ENCODE measurements at regions not wholly inside any gene's neighbourhood (a gene's known extent, or its start where the extent isn't known, plus 50 kb on each side); places are given as distances from the start of the nearest gene placed in this dataset.

DNA sequence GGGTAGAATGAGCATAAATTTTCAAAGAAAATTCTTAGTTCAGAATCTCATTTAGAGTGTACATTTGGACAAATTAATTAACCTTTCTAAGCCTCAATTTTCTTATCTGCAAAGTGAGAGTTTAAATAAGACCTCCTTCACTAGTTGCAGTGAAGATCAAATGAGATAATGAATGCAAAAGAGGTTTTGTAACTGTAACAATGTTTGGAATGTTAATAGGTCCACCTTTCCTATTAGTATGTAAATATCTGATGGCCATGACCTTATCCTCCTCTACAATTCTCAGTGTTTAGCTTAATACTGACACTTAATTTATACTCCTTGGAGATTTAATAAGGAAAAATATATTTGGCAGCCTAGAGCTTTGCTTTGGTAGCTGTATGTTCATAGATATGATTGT lies 138.8 kb downstream of the GABRG1 start:
- Mint-ChIP-seq H3K27ac (no peak overlapping the region), H3K4me3 (no peak overlapping the region), H3K27me3 (no peaks in the 10 kb centered on the region), H3K36me3 (ENCODE audit: low read depth) (peaks cover 2% of the 10 kb centered on the region), H3K4me1 (no peaks in the 10 kb centered on the region)
- no peak for ATAC-seq
- H3K9me3 ChIP-seq (ENCODE audit: control insufficient read depth, low read length, poor library complexity, severe bottlenecking): no peaks in the 10 kb centered on the region
- no peak for DNase-seq

DNA sequence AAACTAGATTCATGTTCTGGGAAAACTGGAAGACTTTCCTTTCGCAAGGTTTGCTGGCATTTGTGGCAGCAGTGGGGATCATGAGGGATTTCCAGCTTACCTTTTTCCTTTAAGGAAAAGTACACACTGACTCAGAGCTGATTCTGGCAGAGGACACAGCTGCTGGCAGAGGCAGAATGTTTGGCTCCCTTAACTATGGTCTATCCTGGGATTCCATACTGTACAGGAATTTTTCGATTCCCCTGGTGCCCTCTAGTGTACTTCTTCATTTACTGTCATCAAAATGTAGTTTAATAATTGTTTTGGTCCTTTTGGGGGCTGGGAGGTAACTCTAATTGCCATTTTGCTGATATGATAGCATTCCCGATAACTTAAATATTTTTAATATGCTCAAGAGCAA lies 152.7 kb downstream of the GABRG1 start:
- Mint-ChIP-seq H3K4me1 (no peaks in the 10 kb centered on the region), H3K36me3 (ENCODE audit: low read depth) (no peaks in the 10 kb centered on the region), H3K27ac (no peak overlapping the region), H3K27me3 (no peaks in the 10 kb centered on the region), H3K4me3 (no peak overlapping the region)
- no peaks in the 10 kb centered on the region for H3K9me3 ChIP-seq (ENCODE audit: control insufficient read depth, low read length, poor library complexity, severe bottlenecking)
- DNase-seq (no peak), ATAC-seq (no peak)

DNA sequence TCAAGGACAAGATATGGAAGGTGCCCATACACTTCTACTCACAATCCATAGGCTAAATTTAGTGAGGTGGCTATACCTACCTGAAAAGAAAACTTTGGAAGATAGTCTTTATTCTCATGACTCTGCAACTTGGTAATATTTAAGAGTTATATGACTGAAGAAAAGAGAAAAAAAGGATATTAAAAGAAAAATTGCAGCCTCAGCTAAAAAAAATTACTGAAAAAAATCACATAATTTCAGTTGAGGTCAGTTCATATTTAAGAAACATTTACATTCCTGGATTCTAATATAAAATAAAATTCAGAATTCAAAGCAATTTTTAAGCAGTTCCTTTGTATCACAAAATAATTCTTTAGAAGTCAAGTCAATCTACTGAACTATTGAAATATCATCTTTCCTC lies 166.5 kb downstream of the GABRG1 start:
- no peaks in the 10 kb centered on the region for H3K36me3 Mint-ChIP-seq (ENCODE audit: low read depth)
- H3K4me3 Mint-ChIP-seq: no peak overlapping the region
- ATAC-seq: no peak

DNA sequence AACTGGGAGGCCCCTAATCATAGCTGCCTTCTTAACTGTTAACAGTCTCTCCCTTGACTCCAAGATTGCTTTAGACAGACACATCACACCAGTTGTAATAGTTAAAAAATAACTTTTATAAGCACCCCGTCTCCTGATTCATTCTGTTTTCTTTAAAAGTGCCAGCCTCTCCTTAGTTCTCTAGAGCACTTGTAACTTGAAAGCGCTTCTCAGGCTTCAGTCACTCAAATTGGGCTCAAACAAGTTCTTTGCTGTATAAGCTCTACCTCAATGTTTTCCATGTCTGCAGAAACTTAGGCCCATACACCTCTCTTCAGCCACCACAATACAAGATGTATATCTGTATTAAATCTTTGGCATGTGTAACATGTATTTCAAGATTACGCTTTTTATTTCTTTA lies 169.6 kb downstream of the GABRG1 start:
- Mint-ChIP-seq H3K36me3 (ENCODE audit: low read depth) (no peaks in the 10 kb centered on the region), H3K4me3 (no peak overlapping the region)
- no peak for ATAC-seq

More for the DNA sequence above, 166.5 kb downstream of the GABRG1 start:
- DNase-seq: no peak
- H3K9me3 ChIP-seq (ENCODE audit: control insufficient read depth, low read length, poor library complexity, severe bottlenecking): no peaks in the 10 kb centered on the region
- Mint-ChIP-seq H3K4me1 (no peaks in the 10 kb centered on the region), H3K27ac (no peak overlapping the region), H3K27me3 (no peaks in the 10 kb centered on the region)

DNA sequence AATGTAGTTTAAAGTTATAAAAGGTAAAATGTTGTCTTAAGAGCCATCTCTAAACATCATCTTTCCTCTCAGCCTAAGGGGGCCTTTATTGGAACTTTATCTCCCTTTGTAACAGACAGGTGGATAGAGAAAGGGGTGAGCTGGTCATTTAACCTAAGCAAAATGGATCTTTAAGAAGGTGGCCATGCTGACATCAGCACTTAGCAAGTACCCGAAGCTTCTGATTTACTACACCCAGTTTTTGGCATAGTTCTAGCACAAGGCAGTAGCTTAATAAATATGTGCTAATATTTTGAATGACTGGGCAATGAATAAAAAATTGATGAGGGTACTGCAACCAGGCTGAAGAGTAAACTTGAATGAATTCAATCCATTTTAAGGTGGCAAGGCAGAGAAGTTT lies 172.7 kb downstream of the GABRG1 start:
- H3K27me3 Mint-ChIP-seq: no peaks in the 10 kb centered on the region
- H3K27ac Mint-ChIP-seq: no peak overlapping the region
- ATAC-seq (no peak), DNase-seq (no peak)
- no peak overlapping the region for H3K4me3 Mint-ChIP-seq
- H3K9me3 ChIP-seq (ENCODE audit: control insufficient read depth, low read length, poor library complexity, severe bottlenecking): no peaks in the 10 kb centered on the region
- no peaks in the 10 kb centered on the region for H3K36me3 Mint-ChIP-seq (ENCODE audit: low read depth)
- no peaks in the 10 kb centered on the region for H3K4me1 Mint-ChIP-seq

More for the DNA sequence above, 169.6 kb downstream of the GABRG1 start:
- DNase-seq: no peak
- Mint-ChIP-seq H3K4me1 (no peaks in the 10 kb centered on the region), H3K27me3 (no peaks in the 10 kb centered on the region), H3K27ac (no peak overlapping the region)
- no peaks in the 10 kb centered on the region for H3K9me3 ChIP-seq (ENCODE audit: control insufficient read depth, low read length, poor library complexity, severe bottlenecking)

DNA sequence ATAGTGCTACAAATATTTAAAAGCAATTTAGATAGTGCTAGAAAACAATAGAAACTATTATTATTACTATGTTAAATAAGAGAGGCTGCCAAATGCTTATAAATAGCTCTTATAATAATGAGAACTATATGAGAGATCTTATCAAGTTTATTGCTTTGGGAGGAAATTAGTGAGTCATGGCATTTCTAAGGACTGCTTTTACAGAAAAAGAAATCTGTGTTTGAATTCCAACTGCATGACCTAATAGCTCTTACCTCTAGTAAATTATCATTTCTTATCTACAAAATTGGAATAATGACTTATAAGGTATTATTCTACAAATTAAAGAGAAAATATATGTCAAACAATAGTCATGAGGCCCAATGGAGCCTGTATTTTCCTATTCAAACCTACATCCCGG lies 177.2 kb downstream of the GABRG1 start:
- no peaks in the 10 kb centered on the region for H3K36me3 Mint-ChIP-seq (ENCODE audit: low read depth)
- DNase-seq (no peak), ATAC-seq (no peak)
- H3K4me1 Mint-ChIP-seq: no peaks in the 10 kb centered on the region
- H3K9me3 ChIP-seq (ENCODE audit: control insufficient read depth, low read length, poor library complexity, severe bottlenecking): no peaks in the 10 kb centered on the region
- no peaks in the 10 kb centered on the region for H3K27me3 Mint-ChIP-seq
- H3K4me3 Mint-ChIP-seq: no peak overlapping the region
- H3K27ac Mint-ChIP-seq: no peak overlapping the region

DNA sequence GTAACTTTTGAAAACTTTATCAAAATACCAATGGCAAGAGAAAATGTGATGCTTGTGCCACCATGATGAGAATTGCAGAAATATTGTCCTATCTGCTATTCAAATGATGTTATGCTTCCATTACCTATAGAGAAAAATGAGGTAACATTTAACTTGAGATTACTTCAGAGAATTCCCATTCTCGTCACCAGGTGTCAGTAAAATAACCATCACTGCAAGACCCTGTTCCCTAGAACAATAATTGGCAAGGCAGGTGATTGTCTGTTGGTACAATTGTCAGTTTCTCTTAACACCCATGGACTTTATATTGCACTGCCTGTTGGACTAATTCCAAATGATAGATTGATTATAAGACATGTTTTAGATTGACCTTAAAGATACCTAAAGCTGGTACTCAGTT lies 179.9 kb downstream of the GABRG1 start:
- Mint-ChIP-seq H3K4me1 (no peaks in the 10 kb centered on the region), H3K4me3 (no peak overlapping the region), H3K27ac (no peak overlapping the region), H3K36me3 (ENCODE audit: low read depth) (no peaks in the 10 kb centered on the region), H3K27me3 (no peaks in the 10 kb centered on the region)
- DNase-seq (no peak), ATAC-seq (no peak)
- no peaks in the 10 kb centered on the region for H3K9me3 ChIP-seq (ENCODE audit: control insufficient read depth, low read length, poor library complexity, severe bottlenecking)

DNA sequence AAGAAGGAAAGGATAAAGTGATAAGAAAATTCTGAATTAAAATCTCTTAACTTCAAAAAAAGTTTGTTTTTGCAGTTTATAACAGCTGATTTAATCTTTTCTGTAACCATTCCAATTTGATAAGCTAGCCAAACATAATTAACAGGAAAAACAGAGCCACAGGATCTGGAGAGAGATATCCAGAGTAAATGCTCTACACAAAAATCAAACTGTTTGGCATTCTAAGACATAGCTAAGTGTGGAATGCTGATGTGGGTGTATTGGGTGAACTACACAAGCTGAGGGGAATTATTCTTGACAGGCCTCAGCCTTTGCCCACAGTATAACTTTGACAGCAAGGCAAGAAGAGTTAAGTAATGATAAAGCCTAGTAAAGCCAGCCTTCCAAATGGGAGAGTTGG lies 184.8 kb downstream of the GABRG1 start:
- no peaks in the 10 kb centered on the region for H3K9me3 ChIP-seq (ENCODE audit: control insufficient read depth, low read length, poor library complexity, severe bottlenecking)
- H3K36me3 Mint-ChIP-seq (ENCODE audit: low read depth): no peaks in the 10 kb centered on the region
- no peaks in the 10 kb centered on the region for H3K27me3 Mint-ChIP-seq
- H3K4me3 Mint-ChIP-seq: no peak overlapping the region
- ATAC-seq (no peak), DNase-seq (no peak)
- no peak overlapping the region for H3K27ac Mint-ChIP-seq
- H3K4me1 Mint-ChIP-seq: no peaks in the 10 kb centered on the region

DNA sequence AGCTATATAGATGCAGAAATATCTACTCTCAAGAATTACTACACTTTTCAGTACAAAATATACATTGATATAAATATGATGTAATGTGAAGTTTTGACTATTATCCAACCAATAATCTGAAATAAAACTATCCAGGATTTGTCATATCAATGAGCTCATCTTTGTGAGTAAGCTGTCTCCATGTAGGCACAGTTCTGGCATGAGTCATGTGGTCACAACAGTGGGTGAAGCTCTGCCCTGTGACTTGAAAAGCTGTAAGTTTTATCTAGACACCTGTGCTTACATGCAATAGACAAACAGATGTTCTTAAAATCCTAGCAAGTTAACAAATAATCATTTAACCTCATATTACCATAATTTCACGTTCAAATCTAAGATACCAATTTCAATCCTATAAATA lies 192.7 kb downstream of the GABRG1 start:
- ATAC-seq (no peak), DNase-seq (no peak)
- no peaks in the 10 kb centered on the region for H3K36me3 Mint-ChIP-seq (ENCODE audit: low read depth)

DNA sequence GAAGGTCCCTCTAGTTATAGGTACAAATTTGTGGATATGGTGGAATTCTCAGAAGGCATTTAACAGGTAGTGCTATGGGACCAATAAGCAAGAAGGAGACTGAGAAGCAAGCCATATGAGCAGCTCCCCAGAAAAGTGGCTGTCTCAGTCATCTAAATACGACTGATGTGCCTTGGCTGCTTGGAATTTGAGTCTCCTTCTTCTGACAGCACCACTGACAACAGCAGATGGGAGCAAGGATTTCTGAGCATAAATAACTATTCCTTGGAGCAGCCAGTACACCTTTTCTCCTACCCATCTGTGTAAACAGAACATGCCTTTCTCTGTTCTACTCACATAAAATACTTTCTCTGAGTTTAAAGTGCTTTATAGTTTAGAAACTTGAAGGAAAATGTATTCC lies 196.2 kb downstream of the GABRG1 start:
- Mint-ChIP-seq H3K27me3 (no peaks in the 10 kb centered on the region), H3K36me3 (ENCODE audit: low read depth) (no peaks in the 10 kb centered on the region), H3K27ac (no peak overlapping the region), H3K4me3 (no peak overlapping the region), H3K4me1 (no peaks in the 10 kb centered on the region)
- H3K9me3 ChIP-seq (ENCODE audit: control insufficient read depth, low read length, poor library complexity, severe bottlenecking): peaks cover 2% of the 10 kb centered on the region
- no peak for DNase-seq
- no peak for ATAC-seq

More for the DNA sequence above, 192.7 kb downstream of the GABRG1 start:
- Mint-ChIP-seq H3K27ac (no peak overlapping the region), H3K4me3 (no peak overlapping the region), H3K4me1 (no peaks in the 10 kb centered on the region), H3K27me3 (no peaks in the 10 kb centered on the region)
- H3K9me3 ChIP-seq (ENCODE audit: control insufficient read depth, low read length, poor library complexity, severe bottlenecking): no peaks in the 10 kb centered on the region

DNA sequence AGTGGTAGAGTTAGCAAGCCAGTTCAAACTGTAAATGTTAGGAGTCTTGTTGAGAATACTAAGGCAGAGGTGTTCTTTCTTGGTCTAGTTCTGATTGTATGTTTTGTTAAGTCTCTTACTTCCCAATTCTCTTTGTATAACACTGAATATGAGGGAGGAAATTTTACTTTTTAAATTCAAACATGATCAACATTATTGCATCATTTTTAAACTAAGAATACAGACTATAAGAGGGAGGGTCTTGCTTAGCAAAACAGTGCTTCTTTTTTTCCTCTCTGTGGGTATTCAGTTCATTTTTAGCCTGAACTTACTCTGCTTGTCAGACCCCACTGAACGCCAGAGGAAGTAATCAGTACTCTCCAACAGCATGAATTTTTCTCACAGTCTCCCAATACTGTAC lies 198.0 kb downstream of the GABRG1 start:
- H3K36me3 Mint-ChIP-seq (ENCODE audit: low read depth): no peaks in the 10 kb centered on the region

DNA sequence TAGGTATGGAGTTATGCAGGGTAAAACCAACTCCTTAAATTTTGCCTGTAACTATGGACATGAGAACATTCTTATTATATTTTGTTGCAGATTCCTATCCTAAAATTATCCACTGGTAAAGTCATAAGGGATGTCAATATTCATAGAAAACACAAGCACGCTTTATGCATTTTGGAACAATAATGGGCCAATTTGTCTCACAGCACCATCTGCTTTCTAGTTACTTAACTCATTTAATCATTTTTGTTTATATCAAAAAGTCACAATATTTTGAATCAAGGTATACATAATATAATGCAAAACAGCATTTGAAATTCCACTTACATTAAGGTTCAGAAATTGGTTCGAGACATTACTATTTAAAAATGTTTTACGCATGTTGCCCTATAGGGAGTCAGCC lies 203.0 kb downstream of the GABRG1 start:
- Mint-ChIP-seq H3K36me3 (ENCODE audit: low read depth) (peaks cover 2% of the 10 kb centered on the region), H3K27me3 (no peaks in the 10 kb centered on the region), H3K4me1 (no peaks in the 10 kb centered on the region)

More for the DNA sequence above, 198.0 kb downstream of the GABRG1 start:
- Mint-ChIP-seq H3K4me1 (no peaks in the 10 kb centered on the region), H3K27ac (no peak overlapping the region), H3K4me3 (no peak overlapping the region), H3K27me3 (no peaks in the 10 kb centered on the region)
- no peak for DNase-seq
- ATAC-seq: no peak
- peaks cover 2% of the 10 kb centered on the region for H3K9me3 ChIP-seq (ENCODE audit: control insufficient read depth, low read length, poor library complexity, severe bottlenecking)

DNA sequence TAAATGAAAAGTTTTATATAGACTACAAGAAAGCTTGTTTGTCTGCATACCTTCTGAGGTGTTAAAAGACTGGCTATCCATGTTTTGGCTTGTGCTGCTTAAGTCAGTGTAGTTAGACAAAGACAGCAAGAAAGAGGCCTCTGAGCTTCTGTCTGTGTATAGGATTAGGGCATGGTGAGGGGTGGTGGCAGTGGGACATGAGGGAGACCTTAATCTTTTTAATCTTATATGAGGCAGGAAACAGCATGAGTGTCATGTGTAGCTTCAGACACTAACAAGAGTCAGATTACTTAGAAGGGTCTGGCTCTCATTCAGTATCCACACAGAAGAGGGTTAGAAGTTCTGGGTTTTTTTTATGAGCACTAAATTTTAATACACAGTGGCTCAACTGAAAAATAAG lies 213.3 kb downstream of the GABRG1 start:
- H3K27ac Mint-ChIP-seq: no peak overlapping the region
- DNase-seq: no peak
- H3K4me1 Mint-ChIP-seq: no peaks in the 10 kb centered on the region
- no peaks in the 10 kb centered on the region for H3K9me3 ChIP-seq (ENCODE audit: control insufficient read depth, low read length, poor library complexity, severe bottlenecking)
- no peaks in the 10 kb centered on the region for H3K36me3 Mint-ChIP-seq (ENCODE audit: low read depth)
- H3K27me3 Mint-ChIP-seq: no peaks in the 10 kb centered on the region
- no peak for ATAC-seq
- H3K4me3 Mint-ChIP-seq: no peak overlapping the region

More for the DNA sequence above, 203.0 kb downstream of the GABRG1 start:
- DNase-seq (no peak), ATAC-seq (no peak)
- no peak overlapping the region for H3K27ac Mint-ChIP-seq
- H3K9me3 ChIP-seq (ENCODE audit: control insufficient read depth, low read length, poor library complexity, severe bottlenecking): peaks cover 2% of the 10 kb centered on the region
- no peak overlapping the region for H3K4me3 Mint-ChIP-seq

DNA sequence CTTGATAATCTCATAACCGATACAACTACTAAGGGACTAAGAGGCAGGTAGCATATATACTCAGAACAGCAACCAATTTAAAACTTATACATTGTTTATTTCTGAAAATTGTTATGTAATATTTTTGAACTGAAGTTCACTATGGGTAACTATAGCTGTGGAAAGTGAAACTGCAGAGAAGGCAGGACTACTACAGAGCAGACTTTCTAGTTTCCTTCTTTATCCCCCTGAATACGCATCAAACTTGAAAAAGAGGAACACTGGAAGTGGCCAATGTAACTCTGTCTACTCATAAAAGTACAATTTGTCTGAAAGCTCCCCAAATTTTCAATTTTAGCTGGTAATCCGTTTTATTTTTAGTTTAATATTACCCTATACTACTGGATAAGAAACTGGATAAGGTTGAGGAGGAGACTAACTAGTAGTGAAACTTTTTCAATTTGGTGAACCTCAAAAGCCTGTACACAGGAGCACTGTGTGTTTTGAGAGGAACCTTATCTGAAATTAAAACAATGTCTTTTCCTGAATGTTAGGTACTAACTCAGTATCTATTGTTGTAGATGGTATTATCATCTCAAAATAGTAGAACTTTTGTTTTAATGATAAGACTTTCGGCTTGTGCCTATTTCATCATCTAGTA lies 225.8 kb downstream of the GABRG1 start:
- no peaks in the 10 kb centered on the region for H3K9me3 ChIP-seq (ENCODE audit: control insufficient read depth, low read length, poor library complexity, severe bottlenecking)
- no peak for ATAC-seq
- no peaks in the 10 kb centered on the region for H3K36me3 Mint-ChIP-seq (ENCODE audit: low read depth)
- no peak overlapping the region for H3K4me3 Mint-ChIP-seq
- no peak for DNase-seq
- H3K4me1 Mint-ChIP-seq: no peaks in the 10 kb centered on the region
- no peaks in the 10 kb centered on the region for H3K27me3 Mint-ChIP-seq
- H3K27ac Mint-ChIP-seq: no peak overlapping the region

Measured in T-helper 17 cell (primary cell).